GM12878 (cell line): ENCODE measurements at regions not wholly inside any gene's neighbourhood (a gene's known extent, or its start where the extent isn't known, plus 50 kb on each side); places are given as distances from the start of the nearest gene placed in this dataset.
A peak's percentile ranks its signal among the peaks of the same experiment; 100 is the strongest.

Source experiments
- CBFB ChIP-seq: IDR thresholded peaks from 2 replicates; pipeline ENCODE4 v1.6.1; 2016; ENCODE audit warnings: antibody characterized with exemption, low read depth
- CHD2 ChIP-seq: IDR thresholded peaks from 2 replicates; pipeline ENCODE4 v1.6.1; 2011; ENCODE audit warnings: low read depth, low read length, improper control_type of control experiment, borderline replicate concordance
- IRF4 ChIP-seq: IDR thresholded peaks from 2 replicates; pipeline ENCODE4 v1.6.1; 2011; ENCODE audit warnings: low read depth, low read length
- NFIC ChIP-seq: IDR thresholded peaks from 2 replicates; pipeline ENCODE4 v1.6.1; 2012; ENCODE audit warnings: low read depth, mild to moderate bottlenecking, inconsistent platforms, low read length, moderate library complexity
- RELB ChIP-seq: fragments of 450-650 bp; IDR thresholded peaks from 2 replicates; pipeline ENCODE4 v1.6.1; 2017; ENCODE audit warnings: low read depth, mild to moderate bottlenecking, moderate library complexity
- SMARCA5 ChIP-seq: fragments of 450-650 bp; IDR thresholded peaks from 2 replicates; pipeline ENCODE4 v1.6.1; 2017; ENCODE audit warnings: mild to moderate bottlenecking
- ZNF24 ChIP-seq: fragments of 450-650 bp; IDR thresholded peaks from 2 replicates; pipeline ENCODE4 v1.6.1; 2017; ENCODE audit warnings: antibody characterized with exemption, mild to moderate bottlenecking
- ZSCAN29 ChIP-seq: fragments of 450-650 bp; IDR thresholded peaks from 2 replicates; pipeline ENCODE4 v1.6.1; 2017; ENCODE audit warnings: mild to moderate bottlenecking, moderate library complexity
- TF ChIP-seq, protein P1 (sequence below): fragments of 450-650 bp; IDR thresholded peaks from 2 replicates; pipeline ENCODE4 v1.6.1; 2016; ENCODE audit warnings: mild to moderate bottlenecking

DNA sequence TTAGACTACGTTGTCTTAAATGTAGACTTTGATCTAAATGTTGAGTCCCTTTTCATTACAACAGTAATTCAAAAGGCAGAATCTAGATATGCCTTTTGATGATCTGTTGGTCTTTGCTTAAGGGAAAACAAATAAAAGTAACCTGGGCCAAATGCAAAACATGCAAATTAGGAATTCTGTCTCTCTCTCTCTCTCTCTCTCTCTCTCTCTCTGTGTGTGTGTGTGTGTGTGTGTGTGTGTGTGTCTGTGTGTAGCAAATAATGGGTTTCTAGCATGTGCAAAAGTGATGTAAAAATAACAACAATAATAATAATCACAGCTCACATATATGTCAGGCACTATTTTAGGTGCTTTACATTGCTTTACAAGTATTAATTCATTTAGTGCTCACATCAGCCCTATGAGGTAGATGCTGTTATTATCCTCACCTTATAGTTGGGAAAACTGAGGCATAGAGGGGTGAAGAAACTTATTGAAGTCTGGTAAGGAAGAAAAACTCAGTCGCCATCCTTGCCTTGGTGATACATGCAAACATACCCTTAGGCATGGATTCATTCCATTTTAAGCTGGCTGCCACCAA is 160.3 kb upstream of the ZNF217 start (continued):
- no peak for TF ChIP-seq RELB
- no peak for TF ChIP-seq CHD2
- TF ChIP-seq, protein P1, sequence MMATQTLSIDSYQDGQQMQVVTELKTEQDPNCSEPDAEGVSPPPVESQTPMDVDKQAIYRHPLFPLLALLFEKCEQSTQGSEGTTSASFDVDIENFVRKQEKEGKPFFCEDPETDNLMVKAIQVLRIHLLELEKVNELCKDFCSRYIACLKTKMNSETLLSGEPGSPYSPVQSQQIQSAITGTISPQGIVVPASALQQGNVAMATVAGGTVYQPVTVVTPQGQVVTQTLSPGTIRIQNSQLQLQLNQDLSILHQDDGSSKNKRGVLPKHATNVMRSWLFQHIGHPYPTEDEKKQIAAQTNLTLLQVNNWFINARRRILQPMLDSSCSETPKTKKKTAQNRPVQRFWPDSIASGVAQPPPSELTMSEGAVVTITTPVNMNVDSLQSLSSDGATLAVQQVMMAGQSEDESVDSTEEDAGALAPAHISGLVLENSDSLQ, result no peak
- no peak for TF ChIP-seq CBFB
- peak; percentile 17; the same call in 1 of the 2 replicates for TF ChIP-seq ZNF24
- TF ChIP-seq ZSCAN29, result 0 out of 2 replicates have a peak, but pooled peaks have one; percentile 20
- no peak for TF ChIP-seq NFIC
- peak; percentile 34; the same call in 1 of the 2 replicates for TF ChIP-seq SMARCA5
- no peak for TF ChIP-seq IRF4
